GM21515 (cell line): ENCODE measurements at regions not wholly inside any gene's neighbourhood (a gene's known extent, or its start where the extent isn't known, plus 50 kb on each side); places are given as distances from the start of the nearest gene placed in this dataset.
"Not testable (repeated sequence)": the region's sequence is repeated elsewhere in the genome, so short reads cannot be mapped to it uniquely, and the experiment has no call there.

Experiments
- ATAC-seq: cut with Tn5 transposase; IDR thresholded peaks from one replicate; pipeline ENCODE4 v1.9.1; 2021; ENCODE audit not compliant: unreplicated experiment

DNA sequence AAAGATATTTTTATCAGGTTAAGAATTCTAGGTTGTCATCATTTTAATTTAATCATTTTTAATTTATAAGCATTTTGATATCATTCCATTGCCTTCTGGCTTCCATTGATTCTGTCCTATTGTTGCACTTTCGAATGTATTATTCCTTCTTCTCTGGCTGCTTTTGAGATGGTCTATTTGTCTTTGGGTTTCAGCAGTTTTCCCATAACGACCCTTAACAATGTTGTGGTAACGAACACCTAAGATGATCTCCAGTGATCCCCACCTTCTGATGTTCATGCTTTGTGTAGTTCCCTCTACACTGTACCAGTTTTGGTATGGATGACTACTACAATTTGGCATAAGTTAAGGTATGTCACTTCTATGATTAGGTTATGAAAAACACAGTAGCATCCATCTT is 59.9 kb downstream of the MINAR1 start:
- ATAC-seq = no peak

DNA sequence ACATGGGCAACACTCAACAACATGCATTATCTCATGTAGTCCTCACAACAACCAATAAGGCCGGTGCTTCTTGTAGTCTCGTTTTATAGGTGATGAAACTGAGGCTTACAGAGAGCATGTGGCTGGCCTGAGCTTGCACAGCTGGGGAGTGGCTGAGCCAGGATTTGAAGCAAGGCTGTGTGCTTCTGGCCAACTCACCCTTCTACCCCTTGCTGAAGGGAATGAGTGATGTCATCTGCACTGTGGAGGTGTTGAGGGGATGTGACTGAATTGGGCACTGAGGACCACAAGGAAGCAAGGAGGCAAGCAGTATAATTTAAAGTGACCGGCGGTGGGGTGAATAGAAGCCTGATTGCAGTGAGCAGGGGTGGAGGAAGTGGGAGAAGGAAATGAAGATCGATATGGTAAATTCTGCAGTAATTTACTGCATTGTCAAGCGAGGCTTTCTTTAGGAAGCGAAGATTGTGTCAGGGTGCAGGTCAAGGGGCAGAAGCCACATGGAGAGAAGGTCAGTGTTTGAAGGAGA is 62.3 kb downstream of the MINAR1 start:
- no peak for ATAC-seq

DNA sequence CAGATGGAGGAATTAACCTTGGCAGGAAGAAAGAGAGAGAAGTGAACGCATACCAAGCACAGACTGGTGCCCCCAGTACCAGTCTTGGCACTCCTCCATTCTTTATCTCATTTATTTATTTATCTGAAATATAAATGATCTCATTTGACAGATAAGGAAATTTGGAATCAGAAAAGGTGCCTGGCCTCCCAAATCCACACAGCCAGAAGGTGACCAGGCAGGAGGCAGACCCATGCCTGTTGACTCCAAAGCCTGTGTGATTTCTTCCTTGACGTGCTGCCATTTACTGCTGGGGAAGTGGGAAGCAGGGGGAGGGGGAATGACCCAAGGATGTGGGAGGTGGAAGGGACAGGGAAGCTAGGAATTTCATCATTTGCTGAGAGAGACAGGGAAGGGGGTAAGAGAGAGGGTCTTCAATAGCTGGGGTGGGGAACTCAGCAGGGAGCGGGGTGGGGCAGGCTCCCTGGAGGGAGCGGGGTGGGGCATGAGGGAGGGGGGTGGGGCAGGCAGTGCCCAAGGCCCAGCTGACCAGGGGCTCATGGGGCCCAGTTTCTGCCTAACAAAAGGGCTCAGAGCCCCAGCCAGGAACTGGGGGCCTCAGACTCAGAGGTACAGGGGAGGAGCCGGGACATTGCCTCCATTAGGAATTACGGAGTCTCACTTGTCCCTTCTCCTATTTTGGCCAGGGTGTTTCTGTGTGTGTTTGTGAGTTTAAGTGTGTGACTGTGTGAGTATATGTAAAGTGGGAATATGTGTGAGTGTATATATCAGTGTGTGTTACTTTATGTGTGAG is 63.0 kb downstream of the MINAR1 start:
- ATAC-seq = no peak

DNA sequence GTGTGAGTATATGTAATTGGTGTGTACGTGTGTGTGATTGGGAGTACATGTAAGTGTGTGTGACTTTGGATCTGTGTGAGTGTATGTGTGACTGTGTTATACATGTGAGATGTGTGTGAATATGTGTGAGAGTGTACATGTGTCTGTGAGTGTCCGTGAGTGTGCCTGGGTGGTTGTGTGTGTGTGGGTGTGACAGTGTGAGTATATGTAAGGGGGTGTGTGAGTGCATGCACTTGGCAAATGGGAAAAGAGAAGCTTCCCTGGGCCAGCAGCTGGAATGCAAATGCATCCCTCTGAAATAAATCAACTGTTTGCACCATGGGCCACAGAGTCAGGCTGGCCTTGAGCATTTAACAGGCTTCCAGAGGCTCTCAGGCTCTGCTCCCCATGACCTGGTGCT is 63.6 kb downstream of the MINAR1 start:
- ATAC-seq = no peak

DNA sequence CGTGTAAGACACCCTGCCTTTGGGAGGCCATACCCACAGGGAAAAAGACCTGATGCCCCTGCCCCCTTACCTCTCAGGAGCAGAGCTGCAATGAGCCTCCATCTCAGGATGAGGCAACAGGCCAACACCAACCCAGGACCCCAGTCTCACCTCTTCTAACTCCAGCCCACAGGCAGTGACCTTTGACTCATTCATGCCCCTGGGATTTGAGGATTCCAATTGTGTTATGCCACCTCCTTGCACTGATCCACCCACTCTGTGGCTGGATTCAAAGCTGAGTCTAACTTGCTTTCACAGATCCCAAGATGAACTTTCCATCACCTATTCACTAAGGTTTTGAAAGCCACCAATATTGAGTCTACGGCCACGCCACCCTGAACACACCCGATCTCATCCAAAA is 64.7 kb downstream of the MINAR1 start:
- ATAC-seq = no peak

DNA sequence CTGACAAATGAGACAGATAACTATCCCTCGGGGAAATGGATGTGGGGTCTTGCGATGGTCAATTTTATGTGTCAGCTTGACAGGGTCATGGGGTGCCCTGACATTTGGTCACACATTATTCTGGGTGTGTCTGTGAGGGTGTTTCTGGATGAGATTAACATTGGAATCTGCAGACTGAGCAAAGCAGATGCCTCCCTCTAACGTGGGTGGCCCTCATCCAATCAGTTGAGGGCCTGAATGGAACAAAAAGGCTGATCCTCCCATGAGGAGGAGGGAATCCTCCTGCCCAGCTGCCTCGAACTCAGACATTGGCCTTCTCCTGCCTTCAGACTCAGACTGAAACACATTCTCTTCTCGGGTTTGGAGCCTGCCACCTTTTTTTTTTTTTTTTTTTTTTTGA is 69.0 kb downstream of the MINAR1 start:
- no peak for ATAC-seq

DNA sequence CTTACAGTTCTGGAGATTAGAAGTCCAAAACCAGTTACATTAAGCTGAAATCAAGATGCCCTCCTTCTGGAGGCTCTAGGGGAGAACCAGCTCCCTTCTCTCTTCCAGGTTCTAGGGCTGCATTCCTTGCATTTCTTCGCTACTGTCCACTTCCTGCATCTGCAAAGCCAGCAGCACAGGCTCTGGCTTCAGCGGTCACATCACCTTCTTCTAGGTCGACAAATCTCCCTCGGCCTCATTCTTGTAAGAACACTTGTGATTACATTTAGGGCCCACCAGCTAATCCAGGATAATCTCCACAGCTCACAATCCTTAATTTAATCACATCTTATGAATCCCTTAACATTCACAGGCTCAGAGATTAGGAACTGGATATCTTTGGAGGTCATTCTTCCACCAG is 73.8 kb downstream of the MINAR1 start:
- ATAC-seq = no peak

DNA sequence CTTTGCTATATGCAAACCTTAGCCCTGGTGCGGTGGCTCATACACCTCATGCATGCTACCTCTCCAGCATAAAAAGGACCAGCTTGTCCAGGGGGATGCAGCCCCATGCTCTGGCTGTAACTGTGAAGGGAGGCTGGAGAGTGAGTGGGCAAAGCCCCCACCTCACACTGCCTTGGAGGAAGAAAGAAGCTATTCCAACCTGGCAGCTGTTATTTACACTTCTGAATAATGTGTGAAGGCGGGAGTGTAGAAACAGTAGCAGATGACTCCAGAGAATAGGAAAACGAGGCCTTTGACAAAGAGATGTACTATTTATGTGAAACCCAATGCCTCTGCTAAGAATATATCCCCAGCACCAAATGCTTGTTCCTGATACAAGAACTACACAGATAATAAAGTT is 80.7 kb downstream of the MINAR1 start:
- not testable (repeated sequence) for ATAC-seq

DNA sequence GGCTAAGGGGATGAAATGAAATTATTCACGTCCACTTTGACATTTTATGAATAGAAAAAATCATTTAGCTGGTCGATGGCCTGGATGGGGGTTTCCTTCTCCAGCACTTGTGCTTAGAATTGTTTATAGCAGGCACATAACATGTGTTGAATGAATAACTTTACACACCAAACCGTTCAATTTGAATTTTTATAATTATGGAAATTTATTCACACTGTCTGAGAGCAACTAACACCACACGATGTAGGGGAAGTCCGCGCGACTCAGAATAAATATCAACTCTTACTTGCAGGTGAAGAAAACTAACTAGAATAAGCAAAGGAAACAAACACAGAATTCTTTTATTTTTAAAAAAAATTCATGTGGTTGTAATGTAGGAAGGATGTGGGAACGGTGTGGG is 81.3 kb downstream of the MINAR1 start:
- no peak for ATAC-seq

DNA sequence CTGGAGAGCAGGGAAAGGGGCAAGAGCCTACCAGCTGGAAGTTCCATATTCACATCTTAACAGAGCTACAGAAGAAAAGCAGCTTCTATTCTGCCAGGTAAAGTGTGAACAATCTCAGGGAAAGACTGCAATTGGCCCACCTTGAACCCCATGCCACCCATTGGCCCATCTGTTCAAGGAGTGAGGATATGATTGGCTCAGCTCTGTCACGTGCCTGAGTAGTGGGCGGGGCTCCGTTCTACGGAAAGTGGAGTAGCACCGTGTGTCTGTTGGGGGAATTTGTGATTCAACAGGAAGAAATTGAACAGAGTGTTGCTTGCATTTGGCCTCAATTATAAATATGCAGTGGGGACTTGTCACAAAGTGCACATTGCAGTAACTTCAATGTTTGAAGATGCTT is 81.8 kb downstream of the MINAR1 start:
- no peak for ATAC-seq

DNA sequence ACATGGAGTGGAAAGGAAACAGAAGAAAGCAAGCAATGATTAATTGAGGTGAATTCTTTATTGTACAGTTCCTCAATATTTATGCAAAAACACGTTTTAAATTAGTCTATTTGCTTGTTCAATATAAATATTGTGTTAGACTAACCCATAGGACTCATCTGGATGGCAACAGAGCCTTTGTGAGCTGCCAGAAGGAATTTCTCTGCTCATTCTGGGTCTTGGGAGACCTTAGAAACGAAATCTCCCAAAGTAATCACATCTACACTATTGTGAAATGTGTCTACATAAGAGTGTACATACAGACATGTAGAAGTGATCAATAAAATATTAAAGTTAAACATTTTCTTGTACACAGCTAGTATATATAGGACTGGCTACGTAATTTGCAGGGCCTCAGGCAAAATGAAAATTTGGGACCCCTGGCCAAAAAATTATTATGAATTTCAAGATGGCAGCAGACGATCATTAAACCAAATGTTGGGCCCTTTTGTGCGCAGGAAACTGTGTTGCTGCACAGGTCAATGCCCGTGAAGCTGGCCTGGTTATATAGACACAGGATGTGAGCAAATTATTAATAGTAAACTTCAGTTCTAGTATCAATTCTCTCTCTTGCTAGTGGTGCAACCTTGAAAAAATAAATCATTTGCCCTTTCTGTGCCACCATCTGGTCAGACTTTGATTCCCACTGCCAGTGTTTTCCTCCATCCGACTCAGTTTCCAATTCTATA is 83.3 kb downstream of the MINAR1 start:
- no peak for ATAC-seq

DNA sequence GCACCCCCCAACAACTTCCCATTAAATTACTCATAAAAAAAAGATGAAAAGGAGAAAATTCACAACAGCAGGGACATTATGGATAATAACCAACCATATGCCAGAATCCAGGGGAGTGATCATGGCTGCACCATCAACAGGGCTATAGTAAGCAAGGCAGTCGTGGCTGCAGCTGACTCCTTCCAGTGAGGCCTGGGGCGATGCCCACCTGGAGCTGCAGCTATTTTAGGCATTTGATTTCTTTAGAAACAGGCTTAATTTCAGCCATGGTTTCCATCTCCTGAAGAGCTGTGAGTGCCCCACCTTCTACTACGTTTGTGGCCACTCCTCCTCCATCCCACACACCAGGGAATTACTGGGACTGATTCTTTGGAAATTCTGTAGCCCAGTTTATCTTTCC is 84.0 kb downstream of the MINAR1 start:
- no peak for ATAC-seq

DNA sequence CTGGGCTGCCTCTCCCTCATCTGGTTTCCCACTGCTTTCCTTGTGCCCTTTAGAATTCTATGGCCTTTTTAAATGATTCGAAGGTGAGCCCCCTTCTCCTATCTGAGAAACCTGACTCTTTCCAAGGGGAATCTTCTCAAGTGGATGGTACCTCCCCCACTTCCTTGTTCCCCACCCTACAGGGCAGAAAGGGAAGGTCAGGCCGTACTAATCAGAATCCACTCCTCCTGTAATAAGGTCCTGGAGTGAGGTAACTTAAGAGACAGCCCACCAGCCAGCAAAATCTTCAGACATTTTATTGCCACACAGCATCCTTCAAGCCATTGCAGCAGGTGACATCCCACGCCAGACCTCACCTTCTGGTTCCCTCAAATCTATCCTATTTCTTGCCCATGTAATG is 84.5 kb downstream of the MINAR1 start:
- ATAC-seq = no peak

DNA sequence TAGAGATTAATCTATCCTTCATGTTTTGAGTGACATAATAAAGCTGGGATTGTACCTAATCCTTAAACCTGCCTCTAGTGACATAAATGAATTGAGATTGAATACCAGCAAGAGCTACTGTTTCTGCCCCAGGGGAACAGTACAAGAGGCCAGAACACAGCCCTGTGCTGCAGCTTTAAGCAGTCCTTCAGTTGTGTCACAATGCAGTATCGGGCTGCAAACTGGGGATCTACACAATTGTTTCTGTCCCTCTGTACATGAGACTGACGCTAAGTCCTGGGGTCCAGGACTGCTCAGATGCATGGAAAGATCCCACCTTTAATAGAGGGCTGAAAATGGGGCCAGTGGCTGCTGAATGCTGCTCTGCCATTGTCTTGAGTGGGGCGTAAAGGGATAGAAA is 87.5 kb downstream of the MINAR1 start:
- ATAC-seq = no peak

DNA sequence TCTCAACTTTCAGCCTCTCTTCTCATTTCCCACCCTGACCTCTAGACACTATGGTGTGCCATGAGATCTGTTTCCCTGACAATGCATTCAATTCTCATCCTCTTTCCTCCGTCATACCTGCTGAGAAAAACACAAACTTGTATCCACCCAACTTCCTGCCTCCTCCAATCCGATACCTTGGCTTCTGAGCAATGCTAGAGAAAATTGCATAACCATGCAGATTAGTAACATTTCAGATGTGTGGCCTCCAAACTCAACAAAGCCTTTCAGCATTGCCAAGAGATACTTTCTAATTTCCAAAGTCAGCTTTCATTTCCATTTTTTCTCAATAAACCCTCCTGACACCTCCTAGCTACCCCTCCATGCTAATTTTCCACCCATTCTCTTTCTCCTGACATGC is 88.5 kb downstream of the MINAR1 start:
- no peak for ATAC-seq

DNA sequence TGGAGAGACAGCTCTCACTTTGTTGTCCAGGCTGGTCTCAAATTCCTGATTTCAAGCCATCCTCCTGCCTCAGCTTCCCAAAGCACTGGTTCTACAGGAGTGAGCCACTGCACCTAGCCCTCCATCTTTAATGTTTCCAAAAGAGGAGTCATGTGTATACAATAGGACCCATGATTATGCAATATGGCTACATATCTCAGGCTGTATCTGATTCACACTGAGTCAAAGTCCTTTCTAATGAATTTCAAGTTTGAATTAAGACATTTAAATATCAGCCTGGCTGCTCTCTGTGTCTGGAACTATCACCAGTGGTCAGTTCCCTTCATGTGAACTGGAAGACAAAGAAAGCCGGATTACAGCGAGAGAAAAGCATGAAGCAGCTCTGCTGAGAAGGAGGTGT is 90.5 kb downstream of the MINAR1 start:
- no peak for ATAC-seq

DNA sequence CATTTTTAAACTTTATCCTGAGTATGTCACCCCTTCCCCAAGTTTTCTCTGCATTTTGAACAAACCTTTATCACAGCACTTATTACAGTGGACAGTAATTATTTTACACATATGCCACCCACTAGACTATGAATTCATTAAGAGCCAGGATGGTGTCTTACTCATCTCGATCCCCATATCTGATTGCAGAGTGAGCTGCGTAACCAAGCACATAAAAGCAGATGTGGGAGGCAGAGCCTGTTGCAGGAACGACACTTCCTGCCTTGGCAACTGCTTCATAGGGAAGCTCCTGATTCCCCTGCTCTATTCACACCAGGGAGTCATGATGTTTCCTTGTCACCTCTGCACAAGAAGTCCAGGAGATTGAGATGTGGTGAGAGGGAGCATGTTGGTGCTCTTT is 91.1 kb downstream of the MINAR1 start:
- no peak for ATAC-seq

DNA sequence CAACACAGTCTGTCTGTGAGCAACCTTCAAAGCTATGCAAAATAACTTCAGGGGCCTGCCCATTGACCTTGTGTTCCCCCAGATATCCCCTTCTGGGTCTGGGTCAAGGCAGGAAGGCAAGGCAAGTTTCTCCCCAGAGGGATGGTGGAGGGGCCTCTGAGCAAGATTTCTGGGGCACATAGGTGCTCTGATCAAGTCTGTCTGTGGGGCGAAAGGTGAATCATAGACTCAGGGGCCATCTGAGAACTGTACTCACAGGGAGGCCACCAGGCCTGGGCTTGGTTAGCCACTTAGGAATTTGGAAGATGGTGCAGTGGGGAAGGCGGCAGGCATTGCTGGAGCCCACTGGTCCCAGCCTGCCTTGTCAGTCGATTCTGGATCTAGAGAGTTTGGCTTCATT is 92.4 kb downstream of the MINAR1 start:
- ATAC-seq = no peak

DNA sequence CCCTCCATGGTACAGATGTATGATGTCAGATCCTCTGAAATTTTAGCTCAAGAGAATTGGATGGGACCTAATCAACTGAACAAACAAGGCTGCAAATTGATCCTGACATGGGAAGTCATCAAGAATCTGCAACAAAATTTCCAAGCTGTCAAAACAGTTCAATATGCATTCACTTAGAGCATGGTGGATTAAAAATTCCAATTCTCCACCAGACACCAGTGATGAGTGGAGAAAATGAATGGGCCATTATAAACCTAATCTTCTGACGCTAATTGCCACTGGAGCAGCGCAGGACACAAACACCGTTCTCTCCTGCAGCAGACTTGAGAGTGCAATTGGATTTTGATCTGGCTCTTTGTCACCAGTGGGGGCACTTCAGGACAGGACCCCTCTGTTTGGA is 94.2 kb downstream of the MINAR1 start:
- no peak for ATAC-seq

DNA sequence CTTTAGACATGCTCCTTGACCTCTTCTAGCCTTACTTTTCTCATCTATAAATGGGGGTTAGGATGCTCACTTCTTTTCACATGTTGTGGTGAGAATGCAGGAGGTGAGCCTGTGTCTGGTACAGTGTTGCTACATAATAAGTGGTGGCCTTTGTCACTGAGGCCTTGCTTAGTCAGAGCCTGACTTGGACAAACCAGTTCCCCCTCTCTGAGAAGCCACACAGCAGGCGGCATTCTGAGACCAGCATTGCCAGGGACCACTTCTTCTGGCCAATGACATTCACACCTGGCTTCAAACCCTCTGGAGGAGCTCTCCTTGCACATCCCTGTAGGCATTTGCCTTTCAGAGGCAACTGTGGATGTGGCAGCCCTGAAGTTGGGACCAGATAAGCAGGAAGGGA is 95.7 kb downstream of the MINAR1 start:
- ATAC-seq = no peak

DNA sequence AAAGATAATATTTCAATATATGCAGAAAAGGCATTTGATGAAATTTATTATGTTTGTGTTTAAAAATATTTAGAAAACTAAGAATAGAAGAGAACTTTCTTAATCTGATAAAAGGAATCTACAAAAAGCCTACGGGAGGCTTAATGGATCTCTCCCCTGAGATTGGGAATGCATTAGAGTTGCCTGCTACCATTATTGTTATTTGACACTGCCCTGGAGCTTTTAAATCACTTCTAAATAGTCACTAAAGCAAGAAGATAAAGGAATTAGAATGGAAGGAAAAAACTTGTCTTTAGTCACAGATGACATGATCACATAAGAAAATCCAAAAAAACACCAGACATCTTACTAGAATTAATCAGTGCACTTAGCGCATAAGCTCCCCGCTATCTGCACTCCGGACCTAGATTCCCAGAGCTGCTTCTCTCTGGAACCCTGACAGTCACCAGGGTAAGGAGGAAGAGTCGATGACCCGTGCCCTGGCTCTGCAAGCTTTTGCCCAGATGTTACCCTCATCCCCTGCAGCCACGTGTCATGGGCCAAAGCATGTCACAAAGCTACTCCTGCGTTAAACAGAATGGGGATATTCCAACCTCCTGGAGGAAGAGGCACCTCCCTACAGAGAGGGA is 97.1 kb downstream of the MINAR1 start:
- no peak for ATAC-seq

DNA sequence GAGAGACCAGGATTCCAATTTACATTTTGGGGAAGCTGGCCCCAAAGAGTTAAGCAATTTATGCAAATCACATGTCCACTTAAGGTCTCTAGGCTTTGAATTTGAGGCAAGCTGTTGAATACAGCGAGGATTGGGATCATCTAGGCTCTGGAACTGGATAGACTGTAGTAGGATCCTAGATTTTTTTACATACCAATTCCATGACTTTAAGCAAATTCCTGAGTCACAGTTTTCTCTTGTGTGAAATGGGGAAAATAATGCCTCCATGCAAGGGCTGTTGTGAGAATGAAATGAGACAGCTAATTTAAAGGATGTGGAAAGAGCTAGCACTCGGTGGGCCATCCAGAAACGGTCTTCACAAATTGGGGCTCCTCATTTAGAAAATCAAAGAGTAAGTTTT is 103.4 kb downstream of the MINAR1 start:
- no peak for ATAC-seq
